ENCODE measurements at regions not wholly inside any gene's neighbourhood (a gene's known extent, or its start where the extent isn't known, plus 50 kb on each side); places are given as distances from the start of the nearest gene placed in this dataset.

- TF ChIP-seq CTCF (IDR thresholded peaks at IDR 0.05; ENCODE audit: insufficient read depth, low read depth, low read length) (no peak), EZH2 (IDR thresholded peaks at IDR 0.05; ENCODE audit: insufficient read depth, low read length) (no peak)
These were observed 589.8 kb downstream of the PRELID2 start for GRCh38 chr5:145245354-145245753.

All from astrocyte (in vitro differentiated cells and primary cell).